ENCODE measurements at regions not wholly inside any gene's neighbourhood (a gene's known extent, or its start where the extent isn't known, plus 50 kb on each side); places are given as distances from the start of the nearest gene placed in this dataset.

DNA sequence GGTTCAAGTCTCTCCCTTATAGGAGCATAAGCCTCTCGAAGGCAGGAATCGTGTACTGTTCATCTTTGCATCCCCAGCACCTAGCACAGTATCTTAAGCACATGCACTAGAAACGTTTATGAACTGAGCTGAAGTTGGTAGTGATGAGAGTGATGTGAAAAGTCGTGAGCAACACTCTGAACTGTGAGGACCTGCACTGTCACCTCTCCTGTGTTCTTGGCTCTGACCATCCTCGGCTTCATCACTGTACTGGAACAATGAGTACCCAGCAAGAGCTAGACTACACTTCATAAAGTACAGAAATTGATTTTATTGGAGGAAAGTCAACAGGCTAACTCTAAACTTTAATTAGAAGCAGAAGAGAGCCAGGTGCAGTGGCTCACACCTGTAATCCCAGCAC lies 473.6 kb downstream of the BCAT1 start:
- Mint-ChIP-seq H3K27me3 (no peaks in the 10 kb centered on the region), H3K27ac (no peak overlapping the region), H3K4me1 (ENCODE audit: low read depth) (peaks cover 5% of the 10 kb centered on the region), H3K36me3 (ENCODE audit: insufficient read depth) (no peaks in the 10 kb centered on the region), H3K4me3 (ENCODE audit: low read depth) (no peak overlapping the region), H3K9me3 (ENCODE audit: low read depth) (no peaks in the 10 kb centered on the region)
- DNase-seq (ENCODE audit: low spot score, unreplicated experiment), result no peak
- TF ChIP-seq, protein P1, sequence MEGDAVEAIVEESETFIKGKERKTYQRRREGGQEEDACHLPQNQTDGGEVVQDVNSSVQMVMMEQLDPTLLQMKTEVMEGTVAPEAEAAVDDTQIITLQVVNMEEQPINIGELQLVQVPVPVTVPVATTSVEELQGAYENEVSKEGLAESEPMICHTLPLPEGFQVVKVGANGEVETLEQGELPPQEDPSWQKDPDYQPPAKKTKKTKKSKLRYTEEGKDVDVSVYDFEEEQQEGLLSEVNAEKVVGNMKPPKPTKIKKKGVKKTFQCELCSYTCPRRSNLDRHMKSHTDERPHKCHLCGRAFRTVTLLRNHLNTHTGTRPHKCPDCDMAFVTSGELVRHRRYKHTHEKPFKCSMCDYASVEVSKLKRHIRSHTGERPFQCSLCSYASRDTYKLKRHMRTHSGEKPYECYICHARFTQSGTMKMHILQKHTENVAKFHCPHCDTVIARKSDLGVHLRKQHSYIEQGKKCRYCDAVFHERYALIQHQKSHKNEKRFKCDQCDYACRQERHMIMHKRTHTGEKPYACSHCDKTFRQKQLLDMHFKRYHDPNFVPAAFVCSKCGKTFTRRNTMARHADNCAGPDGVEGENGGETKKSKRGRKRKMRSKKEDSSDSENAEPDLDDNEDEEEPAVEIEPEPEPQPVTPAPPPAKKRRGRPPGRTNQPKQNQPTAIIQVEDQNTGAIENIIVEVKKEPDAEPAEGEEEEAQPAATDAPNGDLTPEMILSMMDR (IDR thresholded peaks at IDR 0.05; ENCODE audit: unreplicated experiment), result no peak

DNA sequence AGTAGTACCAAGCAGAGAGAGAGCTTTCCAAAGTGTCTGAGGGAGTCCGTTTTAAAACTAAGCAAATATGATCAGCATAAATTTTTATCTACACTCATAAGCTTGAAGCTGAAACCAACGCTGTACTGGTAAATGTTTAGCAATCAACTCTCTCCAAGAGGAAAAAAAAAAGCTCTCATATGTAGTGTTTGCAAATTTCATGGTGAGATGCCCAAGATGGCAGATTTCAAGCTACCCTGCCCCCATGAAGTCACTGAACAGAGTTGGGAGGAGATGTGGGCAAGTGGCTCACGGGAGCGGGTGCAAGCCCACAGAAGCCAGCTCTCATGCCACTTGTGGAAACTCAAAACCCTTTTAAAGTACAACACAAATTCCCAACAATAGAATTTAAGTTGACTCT lies 475.8 kb downstream of the BCAT1 start:
- TF ChIP-seq, protein P1 (IDR thresholded peaks at IDR 0.05; ENCODE audit: unreplicated experiment), result no peak
- peaks cover 3% of the 10 kb centered on the region for H3K4me1 Mint-ChIP-seq (ENCODE audit: low read depth)
- H3K9me3 Mint-ChIP-seq (ENCODE audit: low read depth), result peaks cover 5% of the 10 kb centered on the region
- H3K4me3 Mint-ChIP-seq (ENCODE audit: low read depth), result no peak overlapping the region
- no peak for DNase-seq (ENCODE audit: low spot score, unreplicated experiment)
- no peaks in the 10 kb centered on the region for H3K27me3 Mint-ChIP-seq
- no peak overlapping the region for H3K27ac Mint-ChIP-seq
- H3K36me3 Mint-ChIP-seq (ENCODE audit: insufficient read depth), result no peaks in the 10 kb centered on the region

- Mint-ChIP-seq H3K4me1 (ENCODE audit: low read depth) (peaks cover 3% of the 10 kb centered on the region), H3K27ac (no peak overlapping the region), H3K27me3 (no peaks in the 10 kb centered on the region), H3K4me3 (ENCODE audit: low read depth) (no peak overlapping the region), H3K36me3 (ENCODE audit: insufficient read depth) (no peaks in the 10 kb centered on the region), H3K9me3 (ENCODE audit: low read depth) (peaks cover 5% of the 10 kb centered on the region)
- no peak for DNase-seq (ENCODE audit: low spot score, unreplicated experiment)
- TF ChIP-seq, protein P1 (IDR thresholded peaks at IDR 0.05; ENCODE audit: unreplicated experiment), result no peak
Measured at GRCh38 chr12:24470050-24470449, 478.9 kb downstream of the BCAT1 start.

- H3K4me3 Mint-ChIP-seq (ENCODE audit: low read depth), result no peak overlapping the region
- peaks cover 3% of the 10 kb centered on the region for H3K4me1 Mint-ChIP-seq (ENCODE audit: low read depth)
- no peaks in the 10 kb centered on the region for H3K36me3 Mint-ChIP-seq (ENCODE audit: insufficient read depth)
- no peak overlapping the region for H3K27ac Mint-ChIP-seq
- DNase-seq (ENCODE audit: low spot score, unreplicated experiment), result no peak
- TF ChIP-seq, protein P1 (IDR thresholded peaks at IDR 0.05; ENCODE audit: unreplicated experiment), result no peak
- no peaks in the 10 kb centered on the region for H3K27me3 Mint-ChIP-seq
- peaks cover 5% of the 10 kb centered on the region for H3K9me3 Mint-ChIP-seq (ENCODE audit: low read depth)
Measured at GRCh38 chr12:24469089-24469488, 479.8 kb downstream of the BCAT1 start.

- TF ChIP-seq, protein P1 (IDR thresholded peaks at IDR 0.05; ENCODE audit: unreplicated experiment), result no peak
- no peak overlapping the region for H3K4me3 Mint-ChIP-seq (ENCODE audit: low read depth)
Measured at GRCh38 chr12:24467226-24467625, 481.7 kb downstream of the BCAT1 start.

More at GRCh38 chr12:24467226-24467625, 481.7 kb downstream of the BCAT1 start:
- Mint-ChIP-seq H3K36me3 (ENCODE audit: insufficient read depth) (no peaks in the 10 kb centered on the region), H3K27me3 (no peaks in the 10 kb centered on the region), H3K4me1 (ENCODE audit: low read depth) (peaks cover 2% of the 10 kb centered on the region), H3K9me3 (ENCODE audit: low read depth) (peaks cover 5% of the 10 kb centered on the region), H3K27ac (no peak overlapping the region)
- no peak for DNase-seq (ENCODE audit: low spot score, unreplicated experiment)
